ENCODE measurements at regions not wholly inside any gene's neighbourhood (a gene's known extent, or its start where the extent isn't known, plus 50 kb on each side); places are given as distances from the start of the nearest gene placed in this dataset.

GRCh38 chr2:219778189-219778588 is 150.8 kb downstream of the SLC4A3 start:
- POLR2A ChIA-PET: no interaction called here
- intact Hi-C loops (cut with micrococcal nuclease): no loop called here
- Mint-ChIP-seq H3K36me3 (ENCODE audit: low read depth) (no peaks in the 10 kb centered on the region), H3K27me3 (no peaks in the 10 kb centered on the region), H3K4me1 (no peaks in the 10 kb centered on the region), H3K27ac (no peak overlapping the region), H3K9me3 (no peaks in the 10 kb centered on the region), H3K4me3 (no peak overlapping the region)
- ATAC-seq (ENCODE audit: low read depth): no peak
- no peak for DNase-seq
- CTCF ChIA-PET: no interaction called here
- no peak for TF ChIP-seq CTCF (IDR thresholded peaks at IDR 0.05)

- TF ChIP-seq CTCF (IDR thresholded peaks at IDR 0.05): no peak
- Mint-ChIP-seq H3K27ac (no peak overlapping the region), H3K36me3 (ENCODE audit: low read depth) (no peaks in the 10 kb centered on the region), H3K27me3 (peaks cover 2% of the 10 kb centered on the region), H3K4me1 (no peaks in the 10 kb centered on the region), H3K4me3 (no peak overlapping the region), H3K9me3 (no peaks in the 10 kb centered on the region)
- ChIA-PET POLR2A (no interaction called here), CTCF (no interaction called here)
- intact Hi-C loops (cut with micrococcal nuclease): no loop called here
- DNase-seq: no peak
- no peak for ATAC-seq (ENCODE audit: low read depth)
Measured at GRCh38 chr2:219782737-219783348, 155.4 kb downstream of the SLC4A3 start.

GRCh38 chr2:219783359-219783975 is 156.0 kb downstream of the SLC4A3 start:
- Mint-ChIP-seq H3K4me1 (no peaks in the 10 kb centered on the region), H3K36me3 (ENCODE audit: low read depth) (no peaks in the 10 kb centered on the region), H3K4me3 (no peak overlapping the region), H3K9me3 (no peaks in the 10 kb centered on the region), H3K27ac (no peak overlapping the region), H3K27me3 (peaks cover 4% of the 10 kb centered on the region)
- TF ChIP-seq CTCF (IDR thresholded peaks at IDR 0.05): no peak
- POLR2A ChIA-PET: no interaction called here
- intact Hi-C loops (cut with micrococcal nuclease): no loop called here
- CTCF ChIA-PET: no interaction called here
- no peak for ATAC-seq (ENCODE audit: low read depth)
- DNase-seq: no peak

GRCh38 chr2:219784178-219784577 is 156.7 kb downstream of the SLC4A3 start:
- H3K27ac Mint-ChIP-seq: no peak overlapping the region
- H3K4me3 Mint-ChIP-seq: no peak overlapping the region
- H3K27me3 Mint-ChIP-seq: peaks cover 4% of the 10 kb centered on the region
- H3K4me1 Mint-ChIP-seq: no peaks in the 10 kb centered on the region
- POLR2A ChIA-PET: no interaction called here
- no peaks in the 10 kb centered on the region for H3K36me3 Mint-ChIP-seq (ENCODE audit: low read depth)
- no peak for TF ChIP-seq CTCF (IDR thresholded peaks at IDR 0.05)
- intact Hi-C loops (cut with micrococcal nuclease): no loop called here
- CTCF ChIA-PET: no interaction called here
- no peak for DNase-seq
- no peak for ATAC-seq (ENCODE audit: low read depth)
- no peaks in the 10 kb centered on the region for H3K9me3 Mint-ChIP-seq

- H3K27ac Mint-ChIP-seq: no peak overlapping the region
- POLR2A ChIA-PET: no interaction called here
- H3K36me3 Mint-ChIP-seq (ENCODE audit: low read depth): no peaks in the 10 kb centered on the region
- intact Hi-C loops (cut with micrococcal nuclease): no loop called here
- no peaks in the 10 kb centered on the region for H3K4me1 Mint-ChIP-seq
- TF ChIP-seq CTCF (IDR thresholded peaks at IDR 0.05): no peak
- CTCF ChIA-PET: no interaction called here
- H3K27me3 Mint-ChIP-seq: peaks cover 4% of the 10 kb centered on the region
- no peaks in the 10 kb centered on the region for H3K9me3 Mint-ChIP-seq
- no peak for ATAC-seq (ENCODE audit: low read depth)
- no peak overlapping the region for H3K4me3 Mint-ChIP-seq
- DNase-seq: no peak
Measured at GRCh38 chr2:219789476-219789875, 162.0 kb downstream of the SLC4A3 start.
